Stomach (tissue), 8 donors: ENCODE measurements at regions not wholly inside any gene's neighbourhood (a gene's known extent, or its start where the extent isn't known, plus 50 kb on each side); places are given as distances from the start of the nearest gene placed in this dataset.
"Not testable (repeated sequence)": the region's sequence is repeated elsewhere in the genome, so short reads cannot be mapped to it uniquely, and the experiment has no call there.

ENCODE experiments used
- DNase-seq, 2 donors: peaks; one replicate each; pipeline versions ENCODE4 v3.0.0 to v3.0.0-alpha.2; 2013 to 2019
- H3K27ac ChIP-seq, 5 donors: fragments of 200-600 bp in 4 of 5; sonication (generic) in 4 of 5; one replicate each; pipeline ENCODE4 v1.5.1; 2013 to 2019; ENCODE audit warnings: mild to moderate bottlenecking in 1 of 5, moderate library complexity in 1 of 5
- H3K27me3 ChIP-seq, 3 donors: fragments of 200-600 bp; sonication (generic); one replicate each; pipeline ENCODE4 v1.5.1; 2017 to 2019; ENCODE audit warnings: mixed run types in 1 of 3
- H3K36me3 ChIP-seq, 4 donors: fragments of 200-600 bp; sonication (generic); 1 replicate in 3 of 4; 2 replicates in 1 of 4; pipeline ENCODE4 v1.5.1; 2016 to 2019
- H3K4me1 ChIP-seq, 4 donors: fragments of 200-600 bp; sonication (generic); one replicate each; pipeline ENCODE4 v1.5.1; 2016 to 2019
- H3K4me3 ChIP-seq, 4 donors: fragments of 200-600 bp; sonication (generic) in 3 of 4; one replicate each; pipeline ENCODE4 v1.5.1; 2016 to 2019; ENCODE audit warnings: mild to moderate bottlenecking in 1 of 4
- H3K9me3 ChIP-seq, 4 donors: fragments of 200-600 bp; sonication (generic); one replicate each; pipeline ENCODE4 v1.5.1; 2016 to 2019
- CTCF ChIP-seq, 7 experiments: fragments of 450-650 bp in 4 of 7; fragments of 200-600 bp in 3 of 7; sonication (generic) in 3 of 7; IDR thresholded peaks; one replicate each; pipeline ENCODE4 v1.5.1; 2016 to 2019; ENCODE audit warnings: antibody characterized with exemption in 7 of 7, control low read depth in 2 of 7, mild to moderate bottlenecking in 1 of 7
- EP300 ChIP-seq: sonication (generic); formaldehyde crosslinking; IDR thresholded peaks from one replicate; pipeline ENCODE4 v1.6.1; 2017; ENCODE audit warnings: antibody characterized with exemption
- POLR2A ChIP-seq, 4 donors: fragments of 450-650 bp; IDR thresholded peaks; one replicate each; pipeline ENCODE4 v1.6.1; 2016; ENCODE audit warnings: antibody characterized with exemption in 4 of 4, control low read depth in 2 of 4, mild to moderate bottlenecking in 1 of 4, moderate library complexity in 1 of 4
- POLR2AphosphoS5 ChIP-seq, 3 donors: sonication (generic); formaldehyde crosslinking; IDR thresholded peaks; one replicate each; pipeline ENCODE4 v1.6.1; 2016; ENCODE audit warnings: antibody characterized with exemption in 3 of 3
- WGBS, 5 donors: extraction: QIAGEN DNeasy Blood & Tissue Kit in 3 of 5; methylation state at CpG; one replicate each; pipeline versions ENCODE4 v1.1.5 to v1.1.7; 2013 to 2018; 5-methylcytosine and 5-hydroxymethylcytosine counted together
- intact Hi-C: fragments of 100-400 bp; cut with DNase I; formaldehyde crosslinking; loops from one replicate; pipeline ENCODE4 v1.15.1; 2023; ENCODE audit warnings: low total_unique reads
- donor health status: healthy with polysubstance abuse.
- donor health status: Bipolar disorder and iron deficiency.
- donor health status: healthy.

GRCh38 chr11:47928426-47928825 is 51.9 kb upstream of the PTPRJ start:
- Histone ChIP-seq H3K27ac (no peak overlapping the region), H3K4me3 (no peak overlapping the region), H3K4me1 (peaks cover 11 to 14% (median 13%) of the 10 kb centered on the region in 4 donors), H3K36me3 (no peaks in the 10 kb centered on the region), H3K9me3 (no peaks in the 10 kb centered on the region), H3K27me3 (no peaks in the 10 kb centered on the region)
- intact Hi-C loops: no loop called here
- TF ChIP-seq CTCF (IDR thresholded peaks at IDR 0.05) (no peak), POLR2AphosphoS5 (IDR thresholded peaks at IDR 0.05) (no peak), POLR2A (IDR thresholded peaks at IDR 0.05) (no peak), EP300 (no peak)
- 64 to 78% (median 75%) methylated on average over 5 of the region's 5 CpGs for WGBS, 5 donors
- DNase-seq: no peak

DNA sequence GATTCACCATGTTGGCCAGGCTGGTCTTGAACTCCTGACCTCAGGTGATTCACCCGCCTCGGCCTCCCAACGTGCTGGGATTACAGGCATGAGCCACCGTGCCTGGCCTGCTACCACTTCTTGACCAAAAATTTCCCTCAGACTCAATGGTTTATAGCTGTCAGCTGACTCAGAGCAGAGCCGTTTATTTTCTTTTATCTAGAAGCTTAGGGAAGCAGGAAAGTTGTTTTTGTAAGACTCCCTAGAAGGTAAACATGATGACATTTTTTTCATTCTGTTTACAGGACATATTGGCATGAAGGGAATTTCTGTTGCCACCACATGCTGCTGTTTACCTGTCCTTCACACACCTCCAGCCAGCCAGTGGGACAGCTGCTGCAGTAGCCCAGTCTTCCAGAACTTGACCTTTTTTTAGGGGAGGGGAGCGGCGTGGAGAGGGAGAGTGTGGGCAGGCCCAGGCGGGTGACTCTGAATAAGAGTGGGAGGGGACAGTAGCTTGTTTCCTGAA is 56.1 kb upstream of the PTPRJ start:
- Histone ChIP-seq H3K4me1 (peaks cover 11 to 16% (median 14%) of the 10 kb centered on the region in 4 donors), H3K27ac (peak overlapping the region in 4 of 5 donors; percentile 26 to 65 (median 56)), H3K36me3 (no peaks in the 10 kb centered on the region), H3K9me3 (no peaks in the 10 kb centered on the region), H3K27me3 (no peaks in the 10 kb centered on the region), H3K4me3 (no peak overlapping the region)
- WGBS, 5 donors: 31 to 45% (median 38%) methylated on average over 8 of the region's 8 CpGs
- DNase-seq: peak; percentile 31 to 51
- TF ChIP-seq POLR2A (IDR thresholded peaks at IDR 0.05) (no peak), EP300 (no peak), CTCF (IDR thresholded peaks at IDR 0.05) (no peak), POLR2AphosphoS5 (IDR thresholded peaks at IDR 0.05) (no peak)
- intact Hi-C loops: no loop called here

GRCh38 chr11:47923667-47924066 is 56.7 kb upstream of the PTPRJ start:
- Histone ChIP-seq H3K27ac (peak overlapping the region in 4 of 5 donors; percentile 26 to 65 (median 56)), H3K9me3 (no peaks in the 10 kb centered on the region), H3K4me1 (peaks cover 11 to 19% (median 15%) of the 10 kb centered on the region in 4 donors), H3K27me3 (no peaks in the 10 kb centered on the region), H3K36me3 (no peaks in the 10 kb centered on the region), H3K4me3 (no peak overlapping the region)
- TF ChIP-seq POLR2AphosphoS5 (IDR thresholded peaks at IDR 0.05) (peak in 1 of 3 donors; percentile 3), POLR2A (IDR thresholded peaks at IDR 0.05) (no peak)
- 16 to 32% (median 24%) methylated on average over 3 to 4 of the region's 4 CpGs for WGBS, 5 donors
- intact Hi-C loops: no loop called here
- DNase-seq: peak; percentile 54 to 62

GRCh38 chr11:47921080-47921555 is 59.2 kb upstream of the PTPRJ start:
- H3K27ac ChIP-seq, H3K36me3 ChIP-seq, H3K27me3 ChIP-seq, intact Hi-C loops, H3K4me3 ChIP-seq, H3K9me3 ChIP-seq, DNase-seq: not testable (repeated sequence)
- WGBS, 5 donors: 94 to 96% (median 95%) methylated on average over 6 of the region's 6 CpGs
- peaks cover 28 to 45% (median 37%) of the 10 kb centered on the region in 4 donors for H3K4me1 ChIP-seq

- H3K27me3 ChIP-seq: no peaks in the 10 kb centered on the region
- H3K9me3 ChIP-seq: no peaks in the 10 kb centered on the region
- peak overlapping the region in 3 of 5 donors; percentile 63 to 82 (median 76) for H3K27ac ChIP-seq
- peaks cover 21 to 46% (median 31%) of the 10 kb centered on the region in 4 donors for H3K4me1 ChIP-seq
- no peaks in the 10 kb centered on the region for H3K36me3 ChIP-seq
- 69 to 84% (median 78%) methylated on average over 4 of the region's 4 CpGs for WGBS, 5 donors
- no peak overlapping the region for H3K4me3 ChIP-seq
- intact Hi-C loops: no loop called here
- TF ChIP-seq CTCF (IDR thresholded peaks at IDR 0.05): no peak
- no peak for TF ChIP-seq EP300
- TF ChIP-seq POLR2AphosphoS5 (IDR thresholded peaks at IDR 0.05): no peak
- no peak for TF ChIP-seq POLR2A (IDR thresholded peaks at IDR 0.05)
- DNase-seq: no peak
Observed at GRCh38 chr11:47918882-47919495, 61.4 kb upstream of the PTPRJ start.
